A549 (cell line): ENCODE measurements at regions not wholly inside any gene's neighbourhood (a gene's known extent, or its start where the extent isn't known, plus 50 kb on each side); places are given as distances from the start of the nearest gene placed in this dataset.
A peak's percentile ranks its signal among the peaks of the same experiment; 100 is the strongest.

ENCODE experiments used
- ATAC-seq, 2 experiments: fragments of 200-7000 bp in 1 of 2; fragments of >200 bp in 1 of 2; cut with Nextera tagmentation in 1 of 2; cut with Tn5 transposase in 1 of 2; 3 replicates each; pipeline versions ENCODE4 v1.8.0 to v1.9.1; 2018 to 2020; ENCODE audit warnings: mild to moderate bottlenecking in 1 of 2, moderate library complexity in 1 of 2
- CTCF ChIA-PET: fragments of 300-600 bp; sonication (Branson Sonifier 250); formaldehyde crosslinking; extraction: SDS; loops from one replicate; lab custom pipeline; 2021; ENCODE audit warnings: antibody characterized with exemption, inconsistent platforms; lab: Yijun Ruan, JAX
- POLR2A ChIA-PET: fragments of 350-600 bp; formaldehyde crosslinking; extraction: SDS; loops from one replicate; lab custom pipeline; 2021; ENCODE audit warnings: antibody characterized with exemption, inconsistent platforms; lab: Yijun Ruan, JAX
- DNase-seq, 2 experiments: peaks; one replicate each; pipeline versions ENCODE4 v3.0.0 to v3.0.0-alpha.2; 2011 to 2016; ENCODE audit warnings: low read depth in 1 of 2, low spot score in 1 of 2
- FAIRE-seq: peaks from 2 replicates; lab custom pipeline; 2011; peaks lifted over from hg19 to GRCh38; lab: Jason Lieb, UNC
- H3K27ac ChIP-seq, 2 experiments: fragments of >200 bp; sonication (Bioruptor Twin); formaldehyde crosslinking; 3 replicates each; pipeline ENCODE4 v1.5.1; 2016 to 2017
- H3K4me1 ChIP-seq: fragments of >200 bp; sonication (Bioruptor Twin); formaldehyde crosslinking; 3 replicates; pipeline ENCODE4 v1.6.1; 2016
- H3K4me2 ChIP-seq: fragments of >200 bp; sonication (Bioruptor Twin); formaldehyde crosslinking; 3 replicates; pipeline ENCODE4 v1.6.1; 2016
- H3K4me3 ChIP-seq: fragments of >200 bp; sonication (Bioruptor Twin); formaldehyde crosslinking; 3 replicates; pipeline ENCODE4 v1.5.1; 2016
- H3K9me3 ChIP-seq: fragments of >200 bp; sonication (Bioruptor Twin); formaldehyde crosslinking; 3 replicates; pipeline ENCODE4 v1.6.1; 2016
- ATOH8 ChIP-seq: fragments of 250-450 bp; sonication (Bioruptor Pico); IDR thresholded peaks from 2 replicates; pipeline ENCODE4 v1.5.0; 2020; ENCODE audit warnings: low read depth, mild to moderate bottlenecking, moderate library complexity
- CBX2 ChIP-seq: fragments of 200-600 bp; sonication (generic); IDR thresholded peaks from 2 replicates; pipeline ENCODE4 v1.6.1; 2016; ENCODE audit warnings: low read depth, mild to moderate bottlenecking, borderline replicate concordance
- CTCF ChIP-seq: fragments of >200 bp; sonication (Bioruptor Twin); formaldehyde crosslinking; IDR thresholded peaks from 3 replicates; pipeline ENCODE4 v1.5.1; 2016
- ELK1 ChIP-seq: fragments of 150-350 bp; IDR thresholded peaks from 2 replicates; pipeline ENCODE4 v1.6.1; 2014; ENCODE audit warnings: low read depth, mild to moderate bottlenecking, low read length
- HOXB13 ChIP-seq: fragments of 250-450 bp; sonication (Bioruptor Pico); IDR thresholded peaks from 2 replicates; pipeline ENCODE4 v1.5.0; 2020; ENCODE audit warnings: low read depth, mild to moderate bottlenecking, moderate library complexity
- HOXB5 ChIP-seq: fragments of 250-450 bp; sonication (Bioruptor Pico); IDR thresholded peaks from 2 replicates; pipeline ENCODE4 v1.5.0; 2020; ENCODE audit warnings: mild to moderate bottlenecking, moderate library complexity
- JUN ChIP-seq, 2 experiments: fragments of >200 bp; sonication (Bioruptor Twin); formaldehyde crosslinking; IDR thresholded peaks; 2 replicates in 1 of 2; 3 replicates in 1 of 2; pipeline ENCODE4 v1.6.1; 2016 to 2017
- KDM5A ChIP-seq: fragments of 200-600 bp; sonication (generic); IDR thresholded peaks from 2 replicates; pipeline ENCODE4 v1.6.1; 2016; ENCODE audit warnings: antibody characterized with exemption, mild to moderate bottlenecking
- MAZ ChIP-seq: fragments of 150-350 bp; IDR thresholded peaks from 2 replicates; pipeline ENCODE4 v1.6.1; 2014; ENCODE audit warnings: antibody characterized with exemption, low read depth, low read length, borderline replicate concordance
- NPAS2 ChIP-seq: fragments of 250-450 bp; sonication (Bioruptor Pico); IDR thresholded peaks from 2 replicates; pipeline ENCODE4 v1.8.0; 2022; ENCODE audit warnings: mild to moderate bottlenecking, moderate library complexity, borderline replicate concordance
- PHF8 ChIP-seq: fragments of 200-600 bp; sonication (generic); IDR thresholded peaks from 2 replicates; pipeline ENCODE4 v1.6.1; 2016; ENCODE audit warnings: low read depth, mild to moderate bottlenecking, antibody characterized with exemption, moderate library complexity, borderline replicate concordance
- POLR2A ChIP-seq: IDR thresholded peaks from 2 replicates; pipeline ENCODE4 v1.6.1; 2012; ENCODE audit warnings: mild to moderate bottlenecking, low read length
- RAD21 ChIP-seq, 2 experiments: fragments of >200 bp in 1 of 2; sonication (Bioruptor Twin) in 1 of 2; formaldehyde crosslinking in 1 of 2; IDR thresholded peaks in 1 of 2; conservative IDR thresholded peaks in 1 of 2; 2 replicates in 1 of 2; 3 replicates in 1 of 2; pipeline ENCODE4 v1.6.1; 2012 to 2018; ENCODE audit warnings: inconsistent platforms in 1 of 2
- RCOR1 ChIP-seq: fragments of 150-350 bp; IDR thresholded peaks from 2 replicates; pipeline ENCODE4 v1.6.1; 2014; ENCODE audit warnings: antibody characterized with exemption, low read length, low read depth
- RFX5 ChIP-seq: fragments of 450-650 bp; IDR thresholded peaks from 2 replicates; pipeline ENCODE4 v1.7.1; 2014; ENCODE audit warnings: antibody characterized with exemption, mild to moderate bottlenecking, moderate library complexity
- SMC3 ChIP-seq: fragments of >200 bp; sonication (Bioruptor Twin); formaldehyde crosslinking; IDR thresholded peaks from 3 replicates; pipeline ENCODE4 v1.6.1; 2018; ENCODE audit warnings: inconsistent platforms
- SREBF2 ChIP-seq: fragments of 450-650 bp; IDR thresholded peaks from 2 replicates; pipeline ENCODE4 v1.6.1; 2014; ENCODE audit warnings: mild to moderate bottlenecking, moderate library complexity
- TP53 ChIP-seq: fragments of 250-450 bp; sonication (Bioruptor Pico); IDR thresholded peaks from 2 replicates; pipeline ENCODE4 v1.5.0; 2021; ENCODE audit warnings: mild to moderate bottlenecking, moderate library complexity
- ZNF302 ChIP-seq: fragments of 250-450 bp; sonication (Bioruptor Pico); IDR thresholded peaks from 2 replicates; pipeline ENCODE4 v1.9.0; 2021; ENCODE audit warnings: inconsistent platforms, mild to moderate bottlenecking, moderate library complexity
- WGBS: methylation state at CpG from one replicate; pipeline ENCODE4 v1.1.6; 2017; ENCODE audit errors: missing lambda C conversion rate; 5-methylcytosine and 5-hydroxymethylcytosine counted together

GRCh38 chr17:33777674-33778073 lies 477.4 kb upstream of the CCL2 start (continued):
- TF ChIP-seq RFX5, result no peak

GRCh38 chr17:33778505-33779233 lies 476.4 kb upstream of the CCL2 start:
- DNase-seq (no peak), FAIRE-seq (no peak), ATAC-seq (no peak)
- ChIA-PET CTCF (interaction anchor here (0.8 to 5.6 kb wide), 40 partner anchors 9 to 588 kb away, joined by 3 to 42 read pairs (median 5); partner anchors contain the start of gene CCL7), POLR2A (no interaction called here)
- H3K27ac ChIP-seq, result no peak overlapping the region
- no peak overlapping the region for H3K4me3 ChIP-seq
- H3K9me3 ChIP-seq, result no peaks in the 10 kb centered on the region
- 36% methylated on average over 7 of the region's 7 CpGs for WGBS
- H3K4me2 ChIP-seq, result no peak overlapping the region
- no peak for TF ChIP-seq PHF8
- no peak for TF ChIP-seq ATOH8 (CRISPR knock-in tag)
- no peak for TF ChIP-seq SMC3
- TF ChIP-seq HOXB13, result no peak
- no peak for TF ChIP-seq JUN (IDR thresholded peaks at IDR 0.05)
- TF ChIP-seq SREBF2, result no peak
- H3K4me1 ChIP-seq, result no peaks in the 10 kb centered on the region

GRCh38 chr17:33779234-33779591 lies 475.9 kb upstream of the CCL2 start:
- whole genome bisulfite sequencing, result 2% methylated on average over 5 of the region's 5 CpGs
- FAIRE-seq (peak; percentile 28), DNase-seq (peak; percentile 67 to 77), ATAC-seq (peak; percentile 48 to 84; a peak in 4 of 6 replicates)
- ChIA-PET POLR2A (no interaction called here), CTCF (interaction anchor here (0.6 to 5.6 kb wide), 40 partner anchors 8 to 1267 kb away, joined by 3 to 42 read pairs (median 4); partner anchors contain the start of gene CCL7)
- H3K4me3 ChIP-seq, result no peak overlapping the region
- no peak overlapping the region for H3K4me2 ChIP-seq
- H3K9me3 ChIP-seq, result no peaks in the 10 kb centered on the region
- no peak overlapping the region for H3K27ac ChIP-seq
- TF ChIP-seq POLR2A, result no peak
- peak; percentile 88 for TF ChIP-seq CTCF
- no peak for TF ChIP-seq MAZ
- TF ChIP-seq RFX5, result no peak
- TF ChIP-seq TP53 (CRISPR knock-in tag), result no peak
- peak; percentile 73 for TF ChIP-seq SMC3
- TF ChIP-seq KDM5A, result no peak
- TF ChIP-seq NPAS2 (CRISPR knock-in tag), result no peak
- no peak for TF ChIP-seq ZNF302 (CRISPR knock-in tag)
- no peak for TF ChIP-seq HOXB5 (CRISPR knock-in tag)
- TF ChIP-seq ELK1, result no peak
- peak; percentile 78 to 85 for TF ChIP-seq RAD21 (conservative IDR thresholded peaks at IDR 0.05 in 1 of 2, IDR thresholded peaks at IDR 0.05 in 1 of 2)
- no peaks in the 10 kb centered on the region for H3K4me1 ChIP-seq

- ATAC-seq, result no peak
- Histone ChIP-seq H3K4me2 (no peak overlapping the region), H3K4me1 (no peaks in the 10 kb centered on the region), H3K9me3 (no peaks in the 10 kb centered on the region), H3K4me3 (no peak overlapping the region), H3K27ac (no peak overlapping the region)
- POLR2A ChIA-PET, result no interaction called here
- FAIRE-seq, result peak; percentile 7
- DNase-seq, result no peak
- CTCF ChIA-PET, result interaction anchor here (2.1 to 4.3 kb wide), 2 partner anchors 361 to 576 kb away, joined by 6 to 21 read pairs; no protein-coding TSS in a partner anchor
- no peak for TF ChIP-seq RCOR1
- no peak for TF ChIP-seq CBX2
- TF ChIP-seq, all 56 proteins: peak for 0
Measured at GRCh38 chr17:33785281-33785680, 469.8 kb upstream of the CCL2 start.
